ENCODE measurements at regions not wholly inside any gene's neighbourhood (a gene's known extent, or its start where the extent isn't known, plus 50 kb on each side); places are given as distances from the start of the nearest gene placed in this dataset.

DNA sequence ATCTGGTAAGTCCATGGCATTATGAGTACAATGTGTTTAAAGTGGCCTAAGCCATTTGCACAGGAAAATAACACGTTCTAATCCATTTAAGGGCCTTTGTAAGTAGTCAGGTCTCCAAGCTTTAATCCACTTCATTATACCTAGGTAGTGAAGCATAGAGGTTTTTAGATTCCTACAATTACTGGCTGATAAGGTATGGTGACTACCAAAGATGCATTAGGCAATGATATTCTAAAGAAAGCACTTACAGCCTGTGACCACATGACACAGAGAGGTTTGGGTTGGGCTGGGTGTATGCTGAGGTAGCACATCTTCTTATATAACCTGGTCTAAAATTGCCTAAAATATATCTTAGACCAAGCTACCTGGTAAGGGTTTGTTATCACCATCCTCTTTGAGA is 504.4 kb downstream of the TFAP2B start:
- Histone ChIP-seq H3K36me3 (no peaks in the 10 kb centered on the region), H3K9me3 (no peaks in the 10 kb centered on the region), H3K4me3 (ENCODE audit: low read depth in 1 of 2, low read length in 1 of 2) (no peak overlapping the region), H3K27ac (no peak overlapping the region), H3K27me3 (no peaks in the 10 kb centered on the region), H3K4me1 (ENCODE audit: control insufficient read depth in 1 of 2, insufficient read depth in 1 of 2, low read depth in 1 of 2, low read length in 1 of 2) (no peaks in the 10 kb centered on the region)
- TF ChIP-seq CTCF (IDR thresholded peaks at IDR 0.05) = no peak

DNA sequence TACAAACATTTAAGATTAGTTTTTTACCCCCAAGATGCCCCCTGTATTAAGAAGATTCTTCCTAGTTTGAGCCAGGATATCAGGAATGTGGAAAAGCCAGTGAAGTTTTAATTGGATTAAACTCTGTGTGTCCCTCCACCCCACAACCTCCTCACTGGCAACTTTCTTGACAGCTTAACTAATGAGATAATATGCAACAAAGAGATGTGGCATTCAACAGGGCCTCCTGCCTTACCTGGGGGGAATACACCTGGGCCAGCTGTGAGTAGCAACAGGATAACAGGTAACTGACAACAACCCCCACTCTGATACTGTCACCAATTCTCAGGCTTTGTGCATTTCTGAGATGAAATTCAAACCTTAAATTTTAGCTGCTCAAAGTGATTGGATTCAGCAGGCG is 512.3 kb downstream of the TFAP2B start:
- H3K4me3 ChIP-seq (ENCODE audit: low read depth in 1 of 2, low read length in 1 of 2) = no peak overlapping the region
- H3K27ac ChIP-seq = no peak overlapping the region
- no peaks in the 10 kb centered on the region for H3K4me1 ChIP-seq (ENCODE audit: control insufficient read depth in 1 of 2, insufficient read depth in 1 of 2, low read depth in 1 of 2, low read length in 1 of 2)
- H3K9me3 ChIP-seq = no peaks in the 10 kb centered on the region
- no peak for TF ChIP-seq CTCF (IDR thresholded peaks at IDR 0.05)
- no peaks in the 10 kb centered on the region for H3K36me3 ChIP-seq
- no peaks in the 10 kb centered on the region for H3K27me3 ChIP-seq

GRCh38 chr6:51335543-51335942 is 516.9 kb downstream of the TFAP2B start:
- Histone ChIP-seq H3K9me3 (no peaks in the 10 kb centered on the region), H3K36me3 (no peaks in the 10 kb centered on the region), H3K4me1 (ENCODE audit: control insufficient read depth in 1 of 2, insufficient read depth in 1 of 2, low read depth in 1 of 2, low read length in 1 of 2) (no peaks in the 10 kb centered on the region), H3K27me3 (no peaks in the 10 kb centered on the region), H3K4me3 (ENCODE audit: low read depth in 1 of 2, low read length in 1 of 2) (no peak overlapping the region), H3K27ac (no peak overlapping the region)
- no peak for TF ChIP-seq CTCF (IDR thresholded peaks at IDR 0.05)

- Histone ChIP-seq H3K27me3 (no peaks in the 10 kb centered on the region), H3K4me1 (ENCODE audit: control insufficient read depth in 1 of 2, insufficient read depth in 1 of 2, low read depth in 1 of 2, low read length in 1 of 2) (no peaks in the 10 kb centered on the region), H3K27ac (no peak overlapping the region), H3K9me3 (no peaks in the 10 kb centered on the region), H3K36me3 (no peaks in the 10 kb centered on the region), H3K4me3 (ENCODE audit: low read depth in 1 of 2, low read length in 1 of 2) (no peak overlapping the region)
- no peak for TF ChIP-seq CTCF (IDR thresholded peaks at IDR 0.05)
Observed at GRCh38 chr6:51336185-51336584, 517.5 kb downstream of the TFAP2B start.

- no peaks in the 10 kb centered on the region for H3K9me3 ChIP-seq
- no peak overlapping the region for H3K27ac ChIP-seq
- H3K27me3 ChIP-seq = no peaks in the 10 kb centered on the region
- no peaks in the 10 kb centered on the region for H3K36me3 ChIP-seq
- no peaks in the 10 kb centered on the region for H3K4me1 ChIP-seq (ENCODE audit: control insufficient read depth in 1 of 2, insufficient read depth in 1 of 2, low read depth in 1 of 2, low read length in 1 of 2)
- H3K4me3 ChIP-seq (ENCODE audit: low read depth in 1 of 2, low read length in 1 of 2) = no peak overlapping the region
- TF ChIP-seq CTCF (IDR thresholded peaks at IDR 0.05) = no peak
Observed at GRCh38 chr6:51337277-51337676, 518.6 kb downstream of the TFAP2B start.

GRCh38 chr6:51339108-51339507 is 520.4 kb downstream of the TFAP2B start:
- no peaks in the 10 kb centered on the region for H3K4me1 ChIP-seq (ENCODE audit: control insufficient read depth in 1 of 2, insufficient read depth in 1 of 2, low read depth in 1 of 2, low read length in 1 of 2)

More at GRCh38 chr6:51339108-51339507, 520.4 kb downstream of the TFAP2B start:
- Histone ChIP-seq H3K36me3 (no peaks in the 10 kb centered on the region), H3K27me3 (no peaks in the 10 kb centered on the region), H3K9me3 (no peaks in the 10 kb centered on the region), H3K27ac (no peak overlapping the region), H3K4me3 (ENCODE audit: low read depth in 1 of 2, low read length in 1 of 2) (no peak overlapping the region)
- no peak for TF ChIP-seq CTCF (IDR thresholded peaks at IDR 0.05)

Data from neutrophil (primary cell).